ENCODE measurements at regions not wholly inside any gene's neighbourhood (a gene's known extent, or its start where the extent isn't known, plus 50 kb on each side); places are given as distances from the start of the nearest gene placed in this dataset.

GRCh38 chr3:20669675-20670074, 483.7 kb upstream of the SGO1 start:
- Histone ChIP-seq H3K27me3 (ENCODE audit: insufficient read depth, low read length) (no peaks in the 10 kb centered on the region), H2BK20ac (ENCODE audit: low read depth, low read length, poor library complexity, severe bottlenecking) (no peak overlapping the region), H3K14ac (ENCODE audit: insufficient read depth, low read length) (no peak overlapping the region), H3K4ac (ENCODE audit: low read depth, low read length) (no peak overlapping the region), H2AK5ac (ENCODE audit: insufficient read length, low read length) (no peak overlapping the region), H3K4me2 (ENCODE audit: insufficient read depth, insufficient read length, low read length) (no peak overlapping the region), H3K79me2 (ENCODE audit: insufficient read depth, low read length) (no peaks in the 10 kb centered on the region), H4K5ac (ENCODE audit: insufficient read length, low read depth, low read length) (no peak overlapping the region), H3K79me1 (ENCODE audit: insufficient read depth, low read depth, low read length, poor library complexity, severe bottlenecking) (no peaks in the 10 kb centered on the region), H3K18ac (ENCODE audit: insufficient read length, low read depth, low read length) (no peak overlapping the region), H2AFZ (ENCODE audit: low read length) (no peak overlapping the region), H4K91ac (ENCODE audit: insufficient read length, low read depth, low read length) (no peak overlapping the region), H4K8ac (replicated peaks; ENCODE audit: insufficient read length, low read depth, low read length) (no peak overlapping the region), H3T11ph (ENCODE audit: low read length) (no peak overlapping the region), H3K56ac (ENCODE audit: insufficient read length, low read depth, low read length) (no peak overlapping the region), H3K4me1 (ENCODE audit: insufficient read depth, low read length) (no peaks in the 10 kb centered on the region), H2BK15ac (ENCODE audit: low read depth, low read length) (no peak overlapping the region), H4K20me1 (ENCODE audit: control insufficient read depth, insufficient read depth, insufficient read length) (no peaks in the 10 kb centered on the region), H3K23me2 (ENCODE audit: insufficient read length, low read depth, low read length, poor library complexity, severe bottlenecking) (no peaks in the 10 kb centered on the region), H3K23ac (ENCODE audit: insufficient read length, low read depth, low read length) (no peak overlapping the region), H3K27ac (ENCODE audit: insufficient read length, low read depth, low read length) (no peak overlapping the region), H2BK120ac (ENCODE audit: low read depth, low read length, poor library complexity, severe bottlenecking) (no peak overlapping the region), H3K9me3 (ENCODE audit: control insufficient read depth, low read depth, low read length) (no peaks in the 10 kb centered on the region), H2BK12ac (ENCODE audit: insufficient read length, low read depth, low read length) (no peak overlapping the region), H2BK5ac (ENCODE audit: insufficient read length, low read length) (no peak overlapping the region), H3K9ac (ENCODE audit: extremely low read depth, insufficient read length, low read length) (no peak overlapping the region)
- Mint-ChIP-seq H3K4me1 (no peaks in the 10 kb centered on the region), H3K27ac (no peak overlapping the region), H3K9me3 (peaks cover 5% of the 10 kb centered on the region in 2 experiments; a peak in 4 of 5 replicates), H3K27me3 (ENCODE audit: low read depth) (no peaks in the 10 kb centered on the region), H3K36me3 (ENCODE audit: insufficient read depth in 1 of 3, low read depth in 3 of 3) (peaks cover 2 to 6% (median 4%) of the 10 kb centered on the region in 3 experiments; a peak in 1 of 7 replicates), H3K4me3 (no peak overlapping the region)
- TF ChIP-seq CTCF (conservative IDR thresholded peaks at IDR 0.05) = no peak
- DNase-seq = no peak
- no CpG with 5 or more reads among the region's 2 CpGs for WGBS (ENCODE audit: extremely low coverage, insufficient read length, low lambda C conversion rate)

Data from H9 (cell line).